Panc1 (cell line): ENCODE measurements at regions not wholly inside any gene's neighbourhood (a gene's known extent, or its start where the extent isn't known, plus 50 kb on each side); places are given as distances from the start of the nearest gene placed in this dataset.

ENCODE experiments used
- REST ChIP-seq, 2 experiments: IDR thresholded peaks; 2 replicates each; pipeline ENCODE4 v1.6.1; 2011 to 2012; ENCODE audit warnings: low read depth in 2 of 2, control low read depth in 1 of 2, low read length in 1 of 2, mild to moderate bottlenecking in 1 of 2, moderate library complexity in 1 of 2; ENCODE audit not compliant: insufficient read depth in 1 of 2
- TF ChIP-seq, protein P1 (sequence below): fragments of 450-650 bp; IDR thresholded peaks from 2 replicates; pipeline ENCODE4 v1.5.1; 2017; ENCODE audit warnings: mild to moderate bottlenecking

DNA sequence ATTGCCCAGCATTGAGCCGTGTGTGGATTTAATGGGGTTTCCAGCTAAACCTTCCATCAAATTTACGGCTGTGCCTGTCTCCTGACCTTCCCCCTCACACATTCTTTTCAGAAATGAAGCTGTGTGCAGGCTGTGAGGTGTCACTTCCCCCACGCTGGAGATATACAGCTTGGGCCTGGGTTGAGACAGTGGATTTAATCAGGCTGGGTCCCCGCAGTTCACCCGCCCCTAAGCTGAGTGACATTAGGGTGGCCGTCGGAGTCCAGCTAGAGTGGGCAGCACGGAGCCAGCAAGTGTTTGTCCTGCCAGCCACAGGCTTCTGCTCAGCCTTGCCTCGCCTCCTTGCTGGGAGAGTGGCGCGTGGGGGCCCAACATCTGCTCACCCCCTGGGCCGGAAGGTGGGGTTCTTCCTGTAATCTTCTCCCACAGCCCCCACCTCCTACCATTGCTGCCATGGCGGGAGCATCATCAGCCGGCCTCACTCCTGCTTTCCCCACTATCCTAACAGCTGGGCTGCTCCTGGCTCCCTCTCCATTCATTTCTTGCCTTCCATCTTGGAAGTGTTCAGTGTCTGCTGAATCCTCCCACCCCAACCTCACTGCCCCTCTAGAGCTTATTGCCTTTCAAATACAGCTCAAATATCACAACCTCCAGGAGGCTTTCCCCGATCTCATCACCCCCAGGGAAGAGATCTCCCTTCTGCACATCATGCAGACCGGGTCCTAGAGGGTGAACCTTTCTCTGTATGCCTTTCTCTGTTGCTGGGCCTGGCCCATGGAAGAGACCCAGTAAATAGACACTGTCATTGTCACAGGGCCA is 149.0 kb downstream of the GLI2 start:
- TF ChIP-seq, protein P1, sequence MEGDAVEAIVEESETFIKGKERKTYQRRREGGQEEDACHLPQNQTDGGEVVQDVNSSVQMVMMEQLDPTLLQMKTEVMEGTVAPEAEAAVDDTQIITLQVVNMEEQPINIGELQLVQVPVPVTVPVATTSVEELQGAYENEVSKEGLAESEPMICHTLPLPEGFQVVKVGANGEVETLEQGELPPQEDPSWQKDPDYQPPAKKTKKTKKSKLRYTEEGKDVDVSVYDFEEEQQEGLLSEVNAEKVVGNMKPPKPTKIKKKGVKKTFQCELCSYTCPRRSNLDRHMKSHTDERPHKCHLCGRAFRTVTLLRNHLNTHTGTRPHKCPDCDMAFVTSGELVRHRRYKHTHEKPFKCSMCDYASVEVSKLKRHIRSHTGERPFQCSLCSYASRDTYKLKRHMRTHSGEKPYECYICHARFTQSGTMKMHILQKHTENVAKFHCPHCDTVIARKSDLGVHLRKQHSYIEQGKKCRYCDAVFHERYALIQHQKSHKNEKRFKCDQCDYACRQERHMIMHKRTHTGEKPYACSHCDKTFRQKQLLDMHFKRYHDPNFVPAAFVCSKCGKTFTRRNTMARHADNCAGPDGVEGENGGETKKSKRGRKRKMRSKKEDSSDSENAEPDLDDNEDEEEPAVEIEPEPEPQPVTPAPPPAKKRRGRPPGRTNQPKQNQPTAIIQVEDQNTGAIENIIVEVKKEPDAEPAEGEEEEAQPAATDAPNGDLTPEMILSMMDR: no peak
- no peak for TF ChIP-seq REST (IDR thresholded peaks at IDR 0.05; ENCODE audit: insufficient read depth in 1 of 2, low read depth in 2 of 2, low read length in 1 of 2)
